Stimulated activated CD4-positive, alpha-beta T cell treated with anti-CD3 and anti-CD28 coated beads, Interleukin-15, amount 100 ng/mL, for 24 hours (primary cell): ENCODE measurements at regions not wholly inside any gene's neighbourhood (a gene's known extent, or its start where the extent isn't known, plus 50 kb on each side); places are given as distances from the start of the nearest gene placed in this dataset.

ENCODE experiments used
- DNase-seq: peaks from one replicate; pipeline ENCODE4 v3.0.0-alpha.2; 2020

GRCh38 chr5:155938051-155938450 is 388.9 kb upstream of the SGCD start:
- no peak for DNase-seq

GRCh38 chr5:155941340-155941739 is 385.6 kb upstream of the SGCD start:
- DNase-seq, result no peak

- peak; percentile 23 for DNase-seq
Measured at GRCh38 chr5:155943516-155944407, 383.2 kb upstream of the SGCD start.

- DNase-seq, result no peak
Measured at GRCh38 chr5:155947394-155948062, 379.4 kb upstream of the SGCD start.

- DNase-seq, result no peak
Measured at GRCh38 chr5:155948576-155948975, 378.4 kb upstream of the SGCD start.

- DNase-seq, result no peak
Measured at GRCh38 chr5:155952486-155953089, 374.4 kb upstream of the SGCD start.

GRCh38 chr5:155953335-155953734 is 373.6 kb upstream of the SGCD start:
- DNase-seq, result no peak

GRCh38 chr5:155954701-155955445 is 372.1 kb upstream of the SGCD start:
- no peak for DNase-seq

GRCh38 chr5:155957884-155958283 is 369.1 kb upstream of the SGCD start:
- DNase-seq, result no peak

- DNase-seq, result no peak
Measured at GRCh38 chr5:155959082-155959481, 367.9 kb upstream of the SGCD start.

- no peak for DNase-seq
Measured at GRCh38 chr5:155960177-155960576, 366.8 kb upstream of the SGCD start.

GRCh38 chr5:155969537-155969936 is 357.4 kb upstream of the SGCD start:
- no peak for DNase-seq

- DNase-seq, result no peak
Measured at GRCh38 chr5:155974369-155974768, 352.6 kb upstream of the SGCD start.

- DNase-seq, result no peak
Measured at GRCh38 chr5:155978850-155979249, 348.1 kb upstream of the SGCD start.

- DNase-seq, result no peak
Measured at GRCh38 chr5:155982354-155982753, 344.6 kb upstream of the SGCD start.

- no peak for DNase-seq
Measured at GRCh38 chr5:155983954-155984353, 343.0 kb upstream of the SGCD start.

GRCh38 chr5:155987265-155987810 is 339.6 kb upstream of the SGCD start:
- no peak for DNase-seq

- no peak for DNase-seq
Measured at GRCh38 chr5:155989879-155990278, 337.1 kb upstream of the SGCD start.

- no peak for DNase-seq
Measured at GRCh38 chr5:155996123-155996522, 330.8 kb upstream of the SGCD start.

- DNase-seq, result no peak
Measured at GRCh38 chr5:155998257-155998656, 328.7 kb upstream of the SGCD start.

- no peak for DNase-seq
Measured at GRCh38 chr5:156000115-156000514, 326.8 kb upstream of the SGCD start.

GRCh38 chr5:156004754-156005153 is 322.2 kb upstream of the SGCD start:
- no peak for DNase-seq
